G401.6 (cell line): ENCODE measurements at regions not wholly inside any gene's neighbourhood (a gene's known extent, or its start where the extent isn't known, plus 50 kb on each side); places are given as distances from the start of the nearest gene placed in this dataset.
"Not testable (repeated sequence)": the region's sequence is repeated elsewhere in the genome, so short reads cannot be mapped to it uniquely, and the experiment has no call there.

Experiments
- FAIRE-seq: peaks from 2 replicates; lab custom pipeline; 2012; peaks lifted over from hg19 to GRCh38; lab: Jason Lieb, UNC

DNA sequence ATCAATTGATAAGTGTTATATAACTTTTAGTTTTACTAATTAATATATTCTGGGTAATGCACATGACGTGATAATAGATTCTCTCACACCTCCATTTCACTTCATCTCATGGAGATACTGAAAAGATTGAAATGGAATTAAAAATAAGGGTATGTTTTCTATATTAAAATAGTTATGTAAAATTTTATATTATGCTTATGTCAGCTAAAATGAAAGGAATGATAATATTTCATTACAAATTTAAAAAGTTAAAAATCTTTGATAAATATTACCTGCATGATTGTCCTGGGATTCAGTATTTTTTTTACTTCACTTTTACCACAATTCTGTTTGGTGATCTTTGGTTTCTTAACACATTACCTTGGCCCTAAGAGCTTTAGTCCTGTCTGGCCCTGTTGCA lies 823.8 kb upstream of the NRXN1 start:
- FAIRE-seq: no peak

DNA sequence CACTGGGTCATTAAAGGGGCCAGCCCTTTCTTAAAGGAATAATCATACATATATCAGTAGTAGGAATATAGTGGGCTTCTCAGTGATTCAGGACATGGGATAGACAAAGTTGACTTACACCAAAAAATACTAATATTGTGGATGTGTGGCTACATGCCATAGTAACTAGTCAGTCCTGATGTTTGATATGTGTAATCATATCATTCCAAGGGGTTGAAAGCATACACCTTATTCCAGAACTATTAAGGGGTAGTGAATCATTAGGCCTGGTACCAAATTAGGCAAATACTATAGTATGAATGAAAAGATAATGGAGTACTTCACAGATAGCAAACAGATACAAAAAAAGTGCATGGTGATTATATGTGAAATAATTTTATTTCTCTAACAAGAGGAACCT lies 814.9 kb upstream of the NRXN1 start:
- no peak for FAIRE-seq

DNA sequence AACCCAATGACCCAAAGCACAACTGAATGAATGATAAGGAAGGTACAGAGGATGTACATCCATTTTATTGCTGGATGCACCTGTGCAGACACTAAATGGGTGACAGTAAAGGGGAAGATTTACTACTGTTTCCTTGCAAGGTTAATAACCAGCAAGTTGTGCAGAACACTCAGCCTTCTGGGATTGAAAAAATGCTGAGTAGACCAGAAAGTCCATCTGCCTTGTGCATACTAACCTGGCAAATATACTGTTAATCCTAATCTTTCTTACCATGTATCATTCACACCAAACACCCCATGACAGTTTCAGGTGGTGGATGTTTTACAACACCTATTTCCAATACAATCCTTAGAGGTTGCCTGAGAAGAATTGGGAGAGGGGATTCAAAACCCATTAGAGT lies 814.1 kb upstream of the NRXN1 start:
- no peak for FAIRE-seq

DNA sequence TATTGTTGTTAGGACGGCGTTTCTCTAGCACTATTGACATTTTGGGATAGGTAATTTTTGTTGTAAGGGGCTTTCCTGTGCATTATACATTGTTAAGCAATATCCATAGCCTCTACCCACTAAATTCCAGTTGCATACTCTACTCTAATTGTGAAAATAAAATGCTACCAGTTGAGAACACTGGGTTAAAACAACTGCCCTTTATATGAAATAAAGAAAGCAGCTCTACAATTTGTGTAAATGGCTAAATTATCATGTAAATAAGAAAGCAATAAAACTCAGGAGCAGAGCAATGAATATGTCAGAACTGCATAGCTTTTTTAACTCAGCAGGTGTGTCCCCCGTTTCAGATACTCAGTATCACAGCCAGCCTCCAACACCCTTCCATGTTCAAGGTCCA lies 812.7 kb upstream of the NRXN1 start:
- FAIRE-seq: no peak

DNA sequence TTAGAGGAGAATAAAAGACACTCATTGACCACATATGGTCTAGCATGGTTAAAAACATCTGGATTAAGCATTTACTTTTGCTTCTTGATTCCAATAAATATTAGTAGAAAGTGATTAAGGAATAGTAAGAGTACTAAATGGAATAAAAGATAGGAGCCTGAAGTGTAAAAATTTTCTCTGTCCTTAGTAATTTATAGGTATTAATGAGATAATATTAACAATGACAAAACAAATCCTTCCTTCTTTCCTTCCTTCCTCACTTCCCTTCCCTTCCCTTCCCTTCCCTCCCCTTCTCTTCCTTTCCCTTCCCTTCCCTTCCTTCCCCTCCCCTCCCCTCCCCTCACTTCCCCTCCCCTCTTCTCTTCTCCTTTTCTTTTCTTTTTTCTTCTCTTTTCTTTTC lies 797.5 kb upstream of the NRXN1 start:
- no peak for FAIRE-seq

DNA sequence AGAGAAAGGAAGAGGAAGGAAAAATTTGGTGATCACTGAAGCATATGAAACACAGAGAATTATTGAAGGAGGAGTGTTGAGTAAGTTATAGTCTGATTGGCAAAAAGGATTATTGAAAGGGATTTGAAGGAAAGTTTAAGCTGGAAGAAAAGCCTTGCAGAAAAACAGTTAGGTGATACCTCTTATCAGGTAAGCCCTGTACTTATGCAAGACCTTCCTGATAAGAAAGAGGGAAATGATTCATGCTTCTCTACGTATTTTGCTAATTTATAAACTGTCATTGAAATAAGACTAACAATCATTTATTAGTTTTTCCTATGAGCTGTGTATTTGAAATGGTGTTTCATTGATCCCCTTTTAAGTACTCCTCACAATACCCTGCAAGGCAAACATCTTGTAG lies 793.9 kb upstream of the NRXN1 start:
- no peak for FAIRE-seq

DNA sequence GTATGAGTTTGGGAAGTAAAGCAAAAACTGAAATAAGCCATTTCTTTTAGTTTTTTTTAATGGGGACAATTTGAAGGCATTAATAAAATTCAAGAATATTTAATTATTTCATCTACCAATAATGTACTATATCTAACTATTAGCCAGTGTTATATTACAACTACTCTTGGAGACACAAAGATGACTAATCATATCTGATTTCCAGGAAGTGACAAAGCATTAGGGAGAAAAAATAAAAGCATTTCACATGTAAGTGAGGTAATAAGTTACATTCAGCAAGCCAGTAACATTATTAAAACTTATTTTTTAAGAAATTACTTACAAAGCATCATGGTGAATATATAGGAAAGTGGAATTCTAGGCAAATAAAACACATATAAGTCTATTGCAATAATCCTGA lies 781.3 kb upstream of the NRXN1 start:
- FAIRE-seq: no peak

DNA sequence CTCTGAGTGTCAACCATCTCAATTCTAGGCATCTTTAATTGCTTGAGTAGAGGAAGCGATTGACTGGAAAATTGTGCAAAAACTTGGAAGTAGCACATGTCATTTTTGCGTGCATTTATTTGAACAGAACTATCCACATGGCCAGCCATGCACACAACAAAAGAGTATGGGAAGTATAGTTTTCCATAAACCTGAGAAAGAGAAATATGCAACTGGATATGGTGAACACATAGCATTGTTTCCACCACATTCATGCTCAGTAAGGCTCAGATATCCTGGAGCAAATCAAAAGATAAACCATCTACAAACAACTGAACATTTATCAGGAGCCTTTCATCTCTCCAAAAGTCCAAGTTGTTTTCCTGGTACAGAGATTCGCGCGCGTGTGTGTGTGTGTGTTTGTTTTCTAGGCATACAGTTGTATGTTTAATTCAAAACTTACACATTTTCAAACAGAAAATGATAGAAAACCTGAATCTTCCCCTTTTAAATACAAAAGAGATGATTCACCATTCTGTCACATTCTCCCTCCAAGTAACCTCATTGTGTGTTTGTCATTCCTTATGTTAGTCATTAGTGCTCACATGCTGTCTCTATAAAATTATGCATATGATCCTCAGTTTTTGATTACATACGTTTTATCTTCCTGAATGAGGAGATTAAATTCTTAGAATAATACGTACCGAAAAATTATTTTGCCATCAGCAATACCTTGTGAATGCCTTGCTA lies 780.4 kb upstream of the NRXN1 start:
- FAIRE-seq: no peak

DNA sequence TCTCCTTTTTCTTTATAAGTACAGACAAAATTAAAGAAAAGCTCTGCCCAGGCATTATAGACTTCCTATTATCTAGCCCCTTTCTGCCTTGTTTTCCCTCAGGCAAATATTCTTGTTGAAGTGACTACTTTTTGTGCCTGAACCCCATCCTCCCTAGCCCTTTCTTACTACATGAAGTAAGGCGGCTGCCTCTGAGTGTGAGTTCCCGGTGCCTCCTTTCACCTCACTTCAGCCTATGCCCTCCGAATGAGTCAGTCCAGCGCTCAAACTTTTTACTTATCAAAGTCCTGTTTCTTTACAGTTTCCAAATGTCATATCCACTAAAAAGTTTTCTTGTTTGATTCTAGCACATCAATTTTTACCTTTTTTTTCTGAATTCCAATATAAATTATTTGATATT lies 778.3 kb upstream of the NRXN1 start:
- FAIRE-seq: no peak

DNA sequence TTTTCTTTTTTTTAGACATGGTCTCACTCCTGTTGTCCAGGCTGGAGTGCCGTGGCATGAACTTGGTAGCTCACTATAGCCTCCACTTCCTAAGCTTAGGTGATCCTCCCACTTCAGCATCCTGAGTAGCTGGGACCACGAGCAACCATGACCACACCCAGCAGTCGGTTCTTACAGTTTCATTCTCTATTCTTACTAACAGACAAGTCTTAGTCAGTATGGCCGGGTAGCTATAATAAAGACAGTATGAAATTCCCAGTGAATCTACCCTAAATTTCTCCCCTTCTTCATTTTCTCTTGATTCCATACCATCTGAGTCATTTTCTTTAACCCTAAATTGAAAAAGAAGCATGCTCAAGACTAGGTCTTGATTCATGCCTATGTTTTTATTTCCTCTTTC lies 775.3 kb upstream of the NRXN1 start:
- FAIRE-seq: no peak

DNA sequence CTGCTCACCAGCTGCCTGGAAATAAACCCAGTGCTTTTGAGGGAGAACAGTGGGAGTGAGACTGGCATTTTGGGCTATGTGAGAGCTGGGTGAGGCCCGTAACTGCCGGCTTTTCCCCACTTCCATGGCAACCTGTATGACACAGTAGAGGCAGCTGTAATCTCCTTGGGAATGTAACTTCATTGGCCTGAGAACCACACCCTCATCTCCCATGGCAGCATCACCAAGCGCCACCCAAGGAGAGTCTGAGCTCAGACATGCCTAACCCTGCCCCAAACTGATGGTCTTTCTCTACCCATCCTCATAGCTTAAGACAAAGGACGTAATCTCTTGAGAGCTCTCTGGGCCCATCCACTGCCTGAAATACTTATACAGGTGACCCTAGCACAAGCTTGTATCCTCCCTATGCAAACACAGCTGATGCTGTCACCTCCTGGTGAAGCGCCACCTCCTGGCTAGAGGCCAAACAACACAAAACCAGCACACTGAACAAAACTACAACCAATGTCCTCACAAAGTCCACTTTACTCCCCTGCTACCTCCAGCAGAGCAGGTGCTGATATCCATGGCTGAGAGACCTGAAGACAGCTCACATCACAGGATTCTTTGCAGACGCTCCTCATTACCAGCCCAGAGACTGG lies 763.4 kb upstream of the NRXN1 start:
- no peak for FAIRE-seq

DNA sequence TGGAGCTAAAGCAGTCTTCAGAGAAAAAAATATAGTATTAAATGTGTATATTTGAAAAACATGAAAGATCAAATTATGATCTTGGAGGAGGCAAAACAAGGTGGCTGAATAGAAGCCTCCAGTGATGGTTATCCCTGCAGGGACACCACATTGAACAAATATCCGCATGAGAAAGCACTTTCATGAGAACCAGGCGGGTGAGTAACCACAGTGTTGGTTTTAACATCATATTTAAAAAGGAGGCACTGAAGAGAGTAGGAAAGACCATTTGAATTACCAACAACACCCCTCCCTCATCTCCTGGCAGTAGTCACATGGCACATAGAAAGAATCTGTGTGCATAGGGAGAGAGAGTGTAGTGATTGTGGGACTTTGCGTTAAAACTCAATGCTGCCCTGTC lies 759.6 kb upstream of the NRXN1 start:
- no peak for FAIRE-seq

DNA sequence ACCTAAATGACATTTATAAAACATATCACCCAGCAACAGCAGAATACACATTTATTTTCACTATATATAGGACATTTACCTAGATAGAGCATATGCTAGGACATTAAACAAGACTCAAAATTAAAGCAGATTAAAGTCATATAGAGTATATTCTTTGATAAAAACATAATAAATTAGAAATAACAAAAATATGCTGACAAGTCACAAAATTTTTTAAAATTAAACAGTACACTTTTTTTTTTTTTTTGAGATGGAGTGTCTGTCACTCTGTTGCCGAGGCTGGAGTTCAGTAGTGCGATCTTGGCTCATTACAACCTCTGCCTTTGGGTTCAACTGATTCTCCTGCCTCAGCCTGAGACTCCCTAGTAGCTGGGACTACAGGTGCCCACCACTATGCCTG lies 758.9 kb upstream of the NRXN1 start:
- no peak for FAIRE-seq

DNA sequence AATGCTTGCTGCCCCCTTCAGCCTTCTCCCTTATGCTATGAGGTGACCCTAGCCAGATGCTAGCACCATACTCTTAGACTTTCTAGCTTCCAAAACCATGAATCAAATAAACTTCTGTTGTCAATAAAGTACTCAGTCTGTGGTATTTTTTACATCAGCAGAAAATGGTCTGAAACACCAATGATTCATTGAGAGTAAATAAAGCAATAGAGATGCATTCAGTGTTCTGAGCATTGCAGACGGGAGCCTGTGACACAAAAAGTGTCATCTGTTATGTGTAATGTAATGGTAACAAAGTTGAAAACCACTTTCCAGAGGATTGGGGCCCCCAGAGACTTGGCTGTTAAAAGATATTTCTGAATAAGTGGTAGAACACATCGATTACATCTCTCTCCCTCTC lies 758.0 kb upstream of the NRXN1 start:
- FAIRE-seq: no peak

DNA sequence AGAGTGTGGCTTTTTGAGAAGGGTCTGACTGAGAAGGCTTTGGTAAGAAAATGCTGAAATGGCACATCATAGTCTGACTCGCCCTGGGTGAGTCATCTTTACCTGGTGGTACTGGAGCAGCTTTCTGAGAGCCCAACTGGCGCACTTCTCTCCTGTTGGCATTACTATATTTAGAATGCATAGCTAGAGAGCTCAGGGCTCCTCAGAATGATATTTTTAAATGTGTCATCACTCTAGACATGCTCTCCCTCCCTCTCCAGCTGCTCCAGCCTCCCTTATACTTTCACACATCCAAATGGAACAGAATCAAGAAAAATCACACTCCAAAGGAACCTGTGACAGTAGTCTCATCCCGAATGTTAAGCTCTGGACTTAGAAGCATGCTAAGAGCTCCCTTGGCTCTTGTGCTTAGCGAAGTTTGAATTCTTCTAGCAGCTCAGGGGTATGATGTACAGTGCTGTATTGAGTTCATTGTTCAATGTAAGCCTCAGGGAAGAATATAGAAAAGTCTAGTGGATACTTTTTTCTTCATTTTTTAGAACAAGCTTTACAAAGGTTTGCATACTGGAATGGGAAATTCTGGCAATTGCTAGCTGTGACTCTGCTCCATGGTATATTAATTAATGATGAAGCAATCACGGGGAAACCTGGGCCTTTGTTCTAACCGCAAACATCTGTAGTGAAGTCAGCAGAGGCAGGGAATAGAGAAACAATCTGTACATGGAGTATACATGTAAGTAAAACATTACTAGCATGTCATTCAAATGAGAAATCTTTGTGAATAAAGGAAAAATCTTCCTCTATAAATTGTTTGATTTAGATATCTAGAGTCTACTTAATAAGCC lies 751.2 kb upstream of the NRXN1 start:
- no peak for FAIRE-seq

DNA sequence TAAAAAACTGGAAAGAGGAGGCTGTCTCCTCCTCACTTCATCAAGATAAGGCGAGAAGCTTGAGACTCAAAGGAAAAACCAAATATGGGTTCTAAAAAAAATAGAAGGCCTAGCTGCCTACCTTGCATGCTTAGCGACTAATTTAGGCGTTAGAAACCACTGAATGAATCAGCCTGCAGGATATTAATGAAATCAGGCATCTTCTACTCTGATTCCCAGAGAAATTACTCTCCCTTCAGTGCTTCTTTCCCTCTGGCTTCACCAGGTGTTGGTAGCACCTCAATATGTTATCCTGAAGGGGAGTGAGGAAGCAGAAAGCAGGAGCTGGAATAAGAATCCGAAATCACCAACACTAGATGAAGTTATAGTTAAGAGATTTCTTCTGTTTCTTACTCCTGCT lies 749.8 kb upstream of the NRXN1 start:
- FAIRE-seq: no peak

DNA sequence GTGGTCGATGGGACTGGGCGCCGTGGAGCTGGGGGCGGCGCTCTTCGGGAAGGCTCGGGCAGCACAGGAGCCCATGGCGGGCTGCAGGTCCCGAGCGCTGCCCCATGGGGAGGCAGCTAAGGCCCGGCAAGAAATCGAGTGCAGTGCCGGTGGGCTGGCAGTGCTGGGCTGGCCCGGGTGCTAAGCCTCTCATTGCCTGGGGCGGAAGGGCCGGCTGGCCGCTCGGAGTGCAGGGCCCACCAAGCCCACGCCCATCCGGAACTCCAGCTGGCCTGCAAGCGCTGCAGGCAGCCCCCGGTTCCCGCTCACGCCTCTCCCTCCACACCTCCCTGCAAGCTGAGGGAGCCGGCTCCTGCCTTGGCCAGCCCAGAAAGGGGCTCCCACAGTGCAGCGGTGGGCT lies 748.4 kb upstream of the NRXN1 start:
- no peak for FAIRE-seq

DNA sequence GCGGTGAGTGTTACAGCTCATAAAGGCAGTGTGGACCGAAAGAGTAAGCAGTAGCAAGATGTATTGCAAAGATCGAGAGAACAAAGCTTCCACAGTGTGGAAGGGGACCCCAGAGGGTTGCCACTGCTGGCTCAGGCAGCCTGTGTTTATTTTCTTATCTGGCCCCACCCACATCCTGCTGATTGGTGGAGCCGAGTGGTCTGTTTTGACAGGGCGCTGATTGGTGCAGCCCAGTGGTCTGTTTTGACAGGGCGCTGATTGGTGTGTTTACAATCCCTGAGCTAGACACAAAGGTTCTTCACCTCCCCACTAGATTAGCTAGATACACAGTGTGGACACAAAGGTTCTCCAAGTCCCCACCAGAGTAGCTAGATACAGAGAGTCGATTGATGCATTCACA lies 747.8 kb upstream of the NRXN1 start:
- not testable (repeated sequence) for FAIRE-seq

DNA sequence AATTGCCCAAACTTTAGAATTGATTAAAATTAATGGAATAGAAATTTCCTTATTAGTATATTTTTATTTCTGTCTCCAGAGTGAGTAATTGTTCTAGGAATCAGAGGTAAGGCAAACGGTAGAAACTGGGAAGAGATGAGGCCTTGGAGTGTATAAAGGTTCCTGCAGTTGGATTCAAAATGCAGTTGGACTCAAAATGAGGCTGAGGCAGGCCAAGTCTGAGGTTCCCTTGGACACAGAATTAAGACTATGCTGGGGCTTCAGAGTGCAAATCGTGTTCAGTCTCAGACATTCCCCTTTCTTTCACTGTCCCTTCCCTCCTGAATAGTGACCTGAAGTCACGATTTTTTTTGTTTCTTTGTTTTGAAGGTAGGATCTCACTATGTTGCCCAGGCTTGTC lies 746.9 kb upstream of the NRXN1 start:
- FAIRE-seq: no peak

DNA sequence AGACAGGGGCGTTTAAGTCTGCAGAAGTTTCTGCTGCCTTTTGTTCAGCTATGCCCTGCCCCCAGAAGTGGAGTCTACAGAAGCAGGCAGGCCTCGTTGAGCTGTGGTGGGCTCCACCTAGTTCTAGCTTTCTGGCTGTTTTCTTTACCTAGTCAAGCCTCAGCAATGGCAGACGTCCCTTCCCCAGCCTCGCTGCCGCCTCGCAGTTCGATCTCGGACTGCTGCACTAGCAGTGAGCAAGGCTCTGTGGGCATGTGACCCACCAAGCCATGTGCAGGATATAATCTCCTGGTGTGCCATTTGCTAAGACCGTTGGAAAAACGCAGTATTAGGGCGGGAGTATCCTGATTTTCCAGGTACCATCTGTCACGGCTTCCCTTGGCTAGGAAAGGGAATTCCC lies 742.7 kb upstream of the NRXN1 start:
- not testable (repeated sequence) for FAIRE-seq

DNA sequence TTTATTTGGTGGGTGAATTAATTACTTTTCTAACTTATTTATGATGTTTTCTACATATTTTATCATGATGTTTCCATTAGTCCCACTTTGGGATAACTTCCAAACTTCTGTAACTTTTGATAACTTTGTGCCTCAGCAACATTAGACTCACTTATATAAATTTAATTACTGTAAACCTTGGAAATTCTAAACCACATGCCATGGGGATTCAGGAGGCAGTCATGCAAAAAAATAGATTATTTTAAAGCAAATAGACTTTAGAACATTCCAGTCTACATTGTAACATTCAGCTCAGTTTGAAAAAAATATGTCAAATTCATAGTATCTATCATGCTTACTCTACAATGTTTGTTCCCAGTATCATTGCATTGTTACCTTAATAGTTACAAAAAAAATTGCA lies 728.5 kb upstream of the NRXN1 start:
- FAIRE-seq: no peak

DNA sequence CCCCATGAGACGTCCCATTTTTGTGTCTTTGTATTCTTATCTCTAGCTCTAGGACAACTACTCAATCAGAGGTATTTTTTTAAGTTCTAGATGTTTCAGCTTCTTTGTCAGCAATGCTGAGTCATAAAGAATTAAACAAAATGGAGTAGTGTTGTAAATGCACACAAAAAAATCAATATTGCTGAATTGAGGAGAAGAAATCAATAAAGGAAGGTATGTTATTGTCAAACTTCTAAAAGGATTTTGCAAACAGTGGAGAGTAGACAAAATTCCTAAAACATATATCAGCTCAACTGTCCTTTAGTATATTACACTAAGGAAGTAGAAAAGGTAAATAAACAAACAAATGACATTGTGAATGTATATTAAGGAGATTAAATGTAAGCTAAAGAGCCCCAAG lies 726.1 kb upstream of the NRXN1 start:
- FAIRE-seq: no peak

DNA sequence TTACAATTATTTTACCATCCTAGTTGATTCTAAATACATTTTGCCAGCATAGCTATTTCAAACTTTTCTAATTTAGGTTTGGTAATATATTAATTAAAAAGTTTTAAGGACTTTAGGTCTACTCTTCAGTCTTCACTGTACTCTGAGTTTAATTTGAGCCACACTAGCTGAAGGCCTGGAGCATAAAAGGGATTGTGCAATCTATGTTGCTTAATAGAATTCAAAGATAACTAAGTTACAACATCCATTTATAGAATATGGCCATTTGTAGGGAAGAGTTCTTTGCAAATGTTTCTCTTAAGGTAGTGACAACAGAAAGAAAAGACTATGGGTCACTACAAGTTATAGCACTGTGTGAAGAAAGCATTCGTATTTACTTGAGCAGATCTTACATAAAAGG lies 702.2 kb upstream of the NRXN1 start:
- no peak for FAIRE-seq

DNA sequence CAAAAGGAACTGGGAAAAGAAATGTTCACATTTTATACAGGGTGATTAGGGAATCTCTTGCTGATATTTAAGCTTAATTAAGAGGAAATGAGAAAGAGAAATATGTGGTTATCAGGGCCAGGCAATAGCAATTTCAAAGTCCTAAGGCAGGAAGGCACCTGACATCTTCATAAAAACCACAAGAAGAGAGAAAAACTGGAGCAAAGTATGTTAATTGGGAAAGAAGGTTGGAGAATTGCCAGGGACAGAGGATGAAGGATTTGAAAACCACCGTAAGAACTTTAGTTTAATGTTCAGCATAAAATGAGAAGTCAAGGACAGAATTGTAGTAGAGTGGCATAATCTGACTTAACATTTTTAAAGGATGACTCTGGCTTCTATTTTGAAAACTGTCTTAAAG lies 691.8 kb upstream of the NRXN1 start:
- no peak for FAIRE-seq
